NOMO-1 treated with dmso at 0.1 percent for 144 hours (cell line): ENCODE measurements at regions not wholly inside any gene's neighbourhood (a gene's known extent, or its start where the extent isn't known, plus 50 kb on each side); places are given as distances from the start of the nearest gene placed in this dataset.
"Not testable (repeated sequence)": the region's sequence is repeated elsewhere in the genome, so short reads cannot be mapped to it uniquely, and the experiment has no call there.

Experiments used
- DNase-seq: peaks from one replicate; lab custom pipeline; 2025; ENCODE audit not compliant: unreplicated experiment; lab: John Stamatoyannopoulos, UW

DNA sequence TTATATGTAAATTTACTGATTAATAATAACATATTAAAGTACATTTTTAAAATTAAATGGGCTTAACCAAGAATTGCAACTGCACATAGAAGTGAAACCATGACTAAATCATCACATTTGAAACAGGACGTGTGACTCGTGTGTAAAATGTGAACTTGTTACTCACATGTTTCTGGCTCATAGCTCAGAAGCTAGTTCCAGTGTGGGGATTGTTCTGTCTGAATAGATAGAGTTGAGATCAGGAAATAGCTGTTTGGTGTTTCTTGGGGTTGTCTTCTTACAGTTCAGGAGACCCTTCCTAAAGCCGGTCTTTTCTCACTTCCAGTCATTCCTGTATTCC is 130.9 kb downstream of the LAT start:
- DNase-seq: not testable (repeated sequence)

DNA sequence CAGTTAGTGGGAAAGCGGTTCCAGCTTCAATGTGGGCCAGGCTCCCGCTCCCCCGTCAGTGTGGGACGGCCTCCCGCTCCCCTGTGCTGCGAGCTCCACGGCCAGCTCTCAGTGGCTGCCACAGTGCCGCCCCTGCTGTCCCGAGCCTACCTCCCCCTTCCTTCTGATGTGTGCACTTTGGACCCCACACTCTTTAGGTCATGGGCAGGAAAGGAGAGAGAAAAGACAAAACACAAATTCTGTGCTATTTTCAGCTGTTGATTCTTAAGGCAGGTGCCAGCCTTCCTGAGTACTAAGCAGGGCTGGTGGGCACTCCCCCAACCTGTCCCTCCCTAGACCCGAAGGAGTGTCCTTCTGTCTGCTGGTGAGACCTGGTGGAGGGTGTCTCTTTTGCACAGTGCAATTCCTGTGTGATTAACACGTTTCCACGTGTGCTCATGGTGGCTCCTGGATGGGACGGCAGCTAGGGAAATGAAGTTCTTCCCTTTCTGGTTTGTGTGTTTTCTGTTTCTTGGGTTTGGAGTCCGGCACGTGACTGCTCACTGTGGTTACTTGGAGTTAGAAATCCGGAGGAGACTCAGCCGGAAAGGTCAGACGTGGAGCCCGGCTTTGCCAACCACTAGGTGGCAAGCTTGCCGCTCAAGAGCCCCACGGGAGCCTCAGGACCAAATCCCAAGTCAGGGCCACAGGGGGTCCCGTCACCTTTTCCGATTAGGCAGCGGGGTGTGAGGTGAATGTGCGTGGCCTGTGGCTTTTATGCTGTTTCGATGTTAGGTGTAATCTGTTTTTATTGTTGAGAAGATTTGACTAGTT is 130.3 kb downstream of the LAT start:
- DNase-seq: not testable (repeated sequence)

DNA sequence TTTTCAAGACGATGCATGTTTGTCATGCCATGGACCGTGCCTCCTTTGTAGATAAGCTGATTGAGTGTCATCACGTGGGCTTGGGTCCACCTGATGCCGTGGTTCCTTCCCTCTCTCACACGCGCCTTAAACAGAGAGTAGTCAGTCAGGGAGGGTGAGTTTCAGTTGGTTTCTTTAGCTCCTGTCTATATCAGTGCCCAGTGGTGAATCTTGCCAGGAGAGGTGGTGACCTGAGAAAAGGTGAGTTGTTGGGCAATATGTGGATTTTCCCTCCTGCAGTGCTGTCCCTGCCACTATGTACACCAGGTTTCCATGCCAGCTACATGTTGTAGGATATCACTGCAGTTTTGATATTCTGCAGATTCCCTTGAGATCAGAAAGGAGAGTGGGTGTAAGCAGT is 129.7 kb downstream of the LAT start:
- no peak for DNase-seq

DNA sequence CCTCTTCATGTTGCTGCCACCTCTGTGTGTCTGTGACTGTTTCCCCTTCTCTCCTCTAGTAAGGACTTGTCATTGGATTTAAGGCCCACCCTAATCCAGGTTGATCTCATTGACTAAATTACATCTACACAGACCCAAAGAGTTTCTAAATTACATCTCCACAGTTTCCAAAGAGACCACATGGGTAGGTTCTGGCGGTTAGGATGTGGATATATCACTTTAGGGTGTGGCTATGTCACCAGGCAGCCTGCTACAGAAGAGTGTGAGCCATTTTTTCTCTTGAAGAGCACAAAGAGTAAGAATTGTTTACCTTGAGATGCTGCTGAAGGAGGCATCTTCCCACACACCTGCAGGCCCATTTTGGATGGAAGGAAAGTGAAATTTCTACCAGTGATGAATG is 128.6 kb downstream of the LAT start:
- not testable (repeated sequence) for DNase-seq

DNA sequence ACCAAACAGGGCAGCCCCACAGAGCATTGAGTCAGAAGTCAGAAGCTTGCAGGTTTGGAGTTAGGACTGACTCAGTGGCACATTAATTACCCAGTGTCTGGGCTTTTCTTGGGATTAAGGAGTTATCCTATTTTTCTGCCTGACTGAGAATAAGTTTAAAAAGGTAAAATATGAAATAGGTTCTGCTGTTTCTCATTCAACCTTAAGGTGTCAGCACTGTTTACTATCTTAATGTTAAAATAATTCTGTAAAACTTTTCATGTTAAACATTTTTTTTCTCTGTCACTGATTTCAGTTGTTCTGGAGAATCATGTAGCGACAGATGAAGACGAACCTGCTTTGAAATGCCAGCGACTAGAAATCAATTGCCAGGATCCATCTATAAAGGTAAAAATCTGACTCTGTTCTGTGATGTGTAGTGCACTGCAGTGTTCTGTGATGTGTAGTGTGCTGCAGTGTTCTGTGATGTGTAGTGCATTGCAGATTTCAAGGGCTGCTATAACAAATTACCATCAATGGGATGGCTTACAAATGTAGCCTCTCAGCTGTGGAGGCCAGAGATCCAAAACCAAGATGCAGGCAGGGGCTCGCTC is 128.0 kb downstream of the LAT start:
- no peak for DNase-seq

DNA sequence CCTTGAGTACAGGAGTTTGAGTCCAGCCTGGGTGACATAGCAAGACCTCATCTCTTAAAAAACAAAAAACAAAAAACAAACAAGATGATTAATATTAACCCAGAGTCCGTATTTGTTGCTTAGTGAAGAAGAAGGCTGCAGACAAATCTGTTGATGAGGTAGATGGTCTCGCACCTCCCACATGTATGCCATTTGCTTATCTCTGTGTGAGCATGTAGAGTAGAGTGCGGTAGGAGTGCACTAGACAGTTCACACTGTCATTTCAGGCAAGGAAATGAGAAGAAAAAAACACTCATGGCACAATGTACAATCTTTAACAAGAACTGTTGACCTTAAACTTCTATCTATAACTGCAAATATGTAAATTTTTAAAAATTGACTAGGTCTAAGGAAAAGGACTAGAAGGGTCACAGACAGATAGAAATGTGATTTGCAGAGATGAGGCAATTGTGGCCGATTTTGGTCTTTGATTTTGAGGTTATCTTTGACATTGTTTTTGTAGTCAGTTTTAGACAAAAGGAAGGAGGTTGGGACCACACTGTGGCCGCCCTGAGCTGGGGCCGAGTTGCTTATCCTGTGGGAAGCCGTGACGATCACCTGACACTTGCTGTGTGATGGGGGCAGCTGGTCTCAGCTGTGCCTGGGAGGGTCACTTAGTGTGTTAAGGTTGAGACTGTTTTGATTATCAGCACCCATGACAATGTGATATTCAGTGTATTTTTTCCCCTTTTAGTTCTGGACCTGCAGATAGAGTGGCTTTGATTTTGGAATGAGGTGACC is 127.2 kb downstream of the LAT start:
- not testable (repeated sequence) for DNase-seq

DNA sequence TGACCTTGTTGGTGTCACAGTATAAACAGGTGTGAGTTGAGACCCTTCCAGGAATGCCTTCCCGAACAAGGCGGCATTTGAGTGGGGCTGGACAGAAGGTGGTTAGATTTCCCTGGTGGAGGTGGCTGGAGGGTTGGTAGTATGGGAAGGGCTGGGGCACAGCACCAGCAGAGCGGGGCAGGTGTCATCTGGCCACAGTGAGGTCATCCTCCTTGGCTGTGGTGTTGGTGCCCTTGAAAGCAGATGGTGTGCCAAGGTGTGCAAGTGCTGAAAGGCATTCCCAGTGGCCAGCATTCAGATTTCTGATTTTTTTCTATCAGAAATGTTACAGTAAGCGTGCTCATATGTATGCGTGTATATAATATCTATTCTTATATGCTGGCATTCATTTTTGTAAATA is 126.6 kb downstream of the LAT start:
- DNase-seq: no peak

DNA sequence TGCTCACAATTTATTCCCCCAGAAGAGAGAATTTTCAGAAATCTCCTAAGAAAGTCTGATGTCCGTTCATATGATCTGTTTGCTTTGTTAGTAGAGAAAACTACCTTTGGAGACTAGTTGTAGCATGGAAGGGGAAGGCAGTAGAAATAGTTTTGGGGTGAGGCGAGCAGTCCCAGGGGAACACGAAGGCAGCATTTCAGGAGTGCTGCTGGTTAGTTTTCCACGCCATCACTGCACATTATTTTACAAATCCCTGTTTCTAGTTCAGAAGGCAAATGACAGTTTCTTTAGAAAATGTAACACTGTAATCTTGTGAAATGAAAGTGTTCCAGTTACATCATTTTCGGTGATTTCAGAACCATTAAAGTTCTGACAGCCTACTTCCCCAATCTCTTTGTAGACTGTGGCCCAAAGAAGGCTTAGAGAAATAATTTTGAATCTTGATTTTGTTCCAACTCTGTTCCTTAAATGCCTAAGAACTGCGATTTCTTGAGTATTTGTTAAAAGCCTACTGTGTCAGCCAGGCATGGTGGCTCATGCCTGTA is 123.8 kb downstream of the LAT start:
- DNase-seq: not testable (repeated sequence)

DNA sequence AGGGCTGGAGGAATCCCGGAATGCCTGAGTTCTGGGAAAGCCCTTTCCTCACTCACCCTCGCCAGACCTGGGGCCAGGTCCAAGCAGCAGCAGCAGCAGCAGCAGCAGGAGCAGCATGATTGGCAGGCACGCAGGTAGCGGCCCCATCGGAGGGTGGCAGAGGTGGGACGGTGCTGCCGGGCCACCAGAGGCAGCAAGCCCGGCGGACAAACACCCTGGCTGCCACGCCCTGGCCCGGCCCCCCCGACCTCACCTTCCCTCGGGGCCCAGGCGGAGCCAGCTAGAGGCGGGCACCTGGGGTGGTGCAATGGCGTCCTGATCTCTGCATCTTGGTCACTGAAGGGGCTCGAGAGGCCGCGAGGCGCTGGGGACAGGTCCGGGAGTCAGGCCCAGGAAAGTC is 122.4 kb downstream of the LAT start:
- DNase-seq: no peak

DNA sequence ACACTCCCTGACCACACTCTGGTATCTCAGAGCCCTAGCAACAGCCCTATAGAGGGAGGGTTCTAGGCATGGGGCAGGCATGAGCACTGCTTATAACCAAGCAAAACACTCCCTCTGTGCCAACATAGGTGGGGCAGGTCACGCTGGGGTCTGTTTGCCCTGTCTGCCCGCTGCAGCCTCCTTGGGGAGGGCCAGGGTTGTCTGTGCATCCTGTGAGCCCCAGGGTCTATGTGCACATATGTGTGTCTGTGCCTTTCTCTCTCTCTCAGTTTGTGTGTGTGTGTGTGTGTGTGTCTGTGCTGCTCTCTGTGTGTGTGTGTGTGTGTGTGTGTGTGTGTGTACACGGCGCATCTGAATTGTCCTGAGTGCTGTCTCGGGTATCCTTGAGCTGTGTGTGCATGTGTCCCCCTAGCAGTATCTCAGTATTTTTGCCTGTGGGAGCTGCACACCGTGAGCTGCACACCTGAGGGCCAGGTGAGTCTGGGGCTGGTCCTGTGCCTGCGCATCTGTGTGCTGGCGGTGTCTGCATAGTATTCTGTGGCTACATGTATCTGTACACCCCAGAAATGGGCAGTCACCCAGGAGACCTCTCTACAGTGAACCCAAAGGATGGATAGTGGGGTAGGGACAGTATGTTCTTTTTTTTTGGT is 121.5 kb downstream of the LAT start:
- not testable (repeated sequence) for DNase-seq

DNA sequence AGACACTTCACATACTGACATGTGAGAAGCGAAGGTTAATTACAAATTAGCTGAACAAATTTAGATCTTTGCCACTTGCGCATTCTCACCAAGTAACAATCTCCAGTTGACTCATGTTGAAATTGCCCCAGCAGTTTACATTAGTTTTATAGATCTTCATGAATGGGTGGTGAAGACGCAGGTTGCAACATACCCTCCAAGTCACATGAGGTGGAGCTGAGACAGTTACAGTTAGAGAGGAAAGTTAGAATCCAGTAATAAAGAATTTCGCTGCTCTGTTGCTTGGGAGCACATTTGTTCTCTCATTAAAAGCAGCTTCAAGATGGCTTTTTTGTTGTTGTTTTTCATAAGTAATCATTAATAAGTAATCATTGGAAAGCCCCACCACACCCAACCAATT is 119.7 kb downstream of the LAT start:
- DNase-seq: peak; percentile 9

DNA sequence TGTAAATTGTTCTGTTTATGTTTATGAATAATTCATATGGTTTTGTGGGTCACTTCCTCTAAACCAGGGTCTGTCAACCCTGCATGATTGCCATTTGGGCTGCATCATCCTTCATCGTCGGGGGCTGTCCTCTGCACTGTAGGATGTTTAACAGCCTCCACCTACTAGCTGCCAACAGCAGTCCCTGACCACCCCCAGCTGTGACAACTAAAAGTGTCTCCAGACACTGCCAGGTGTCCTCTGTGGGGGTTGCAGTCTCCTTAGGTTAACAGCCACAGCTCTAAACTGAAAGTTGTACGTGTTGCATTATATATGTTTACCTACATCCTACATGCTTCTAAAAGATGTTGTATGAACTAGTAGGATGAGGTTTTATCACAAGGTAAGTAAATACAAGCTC is 113.1 kb downstream of the LAT start:
- DNase-seq: not testable (repeated sequence)

DNA sequence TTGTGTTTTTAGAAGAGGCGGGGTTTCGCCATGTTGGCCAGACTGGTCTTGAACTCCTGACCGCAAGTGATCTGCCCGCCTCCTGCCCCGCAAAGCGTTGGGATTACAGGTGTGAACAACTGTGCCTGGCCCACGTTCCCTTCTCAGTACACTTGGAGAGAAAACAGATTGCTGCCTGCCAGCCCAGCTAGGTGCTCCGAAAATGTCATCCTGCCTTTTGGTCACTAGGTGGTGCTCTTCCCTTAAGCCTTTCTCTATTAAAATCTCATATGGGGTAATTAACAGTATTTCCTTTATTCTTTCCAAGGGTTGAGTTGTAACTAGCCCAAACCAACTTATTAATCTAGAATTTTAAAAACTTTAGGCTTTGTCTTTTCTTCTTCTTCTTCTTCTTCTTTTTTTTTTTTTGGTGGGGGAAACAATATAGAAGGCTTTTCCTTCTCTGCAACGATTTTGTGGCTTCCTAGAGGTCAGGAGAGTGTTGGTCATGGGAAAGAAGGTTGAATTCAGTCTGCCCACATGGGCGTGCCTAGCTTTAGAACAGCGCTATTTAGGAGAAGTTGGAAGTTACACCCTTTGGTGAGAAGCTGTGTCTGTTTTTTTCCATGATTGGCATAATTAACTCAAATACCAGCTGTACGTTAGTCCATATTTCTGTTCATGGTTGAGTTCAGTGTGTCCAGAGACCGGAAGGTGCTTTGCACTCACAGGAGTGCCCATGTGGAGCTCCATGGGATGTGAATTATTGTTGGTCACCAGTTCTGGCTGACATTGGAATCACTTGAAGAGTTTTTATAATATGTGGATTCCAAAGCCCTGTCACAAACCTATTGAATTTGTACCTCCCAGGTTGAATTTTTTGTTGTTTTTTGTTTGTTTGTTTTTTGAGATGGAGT is 110.1 kb downstream of the LAT start:
- not testable (repeated sequence) for DNase-seq

DNA sequence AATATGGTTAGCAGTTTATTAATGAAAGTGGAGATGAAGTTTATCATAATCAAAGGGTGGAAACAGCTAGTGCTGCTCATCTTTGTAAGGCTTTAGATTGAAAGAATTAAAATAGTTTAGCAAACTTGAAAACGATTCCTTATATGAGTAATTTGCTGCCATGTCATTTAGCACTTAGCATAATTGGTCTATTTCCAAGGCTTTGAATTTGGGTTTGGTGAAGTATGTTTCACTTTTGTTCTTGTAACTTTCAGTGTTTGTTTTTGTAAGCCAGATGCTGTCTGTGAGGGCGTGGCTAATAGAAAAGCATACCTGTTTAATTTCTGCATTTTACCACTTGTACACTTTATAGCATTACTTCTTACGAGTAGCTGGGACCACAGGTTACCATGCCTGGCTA is 109.5 kb downstream of the LAT start:
- DNase-seq: not testable (repeated sequence)

DNA sequence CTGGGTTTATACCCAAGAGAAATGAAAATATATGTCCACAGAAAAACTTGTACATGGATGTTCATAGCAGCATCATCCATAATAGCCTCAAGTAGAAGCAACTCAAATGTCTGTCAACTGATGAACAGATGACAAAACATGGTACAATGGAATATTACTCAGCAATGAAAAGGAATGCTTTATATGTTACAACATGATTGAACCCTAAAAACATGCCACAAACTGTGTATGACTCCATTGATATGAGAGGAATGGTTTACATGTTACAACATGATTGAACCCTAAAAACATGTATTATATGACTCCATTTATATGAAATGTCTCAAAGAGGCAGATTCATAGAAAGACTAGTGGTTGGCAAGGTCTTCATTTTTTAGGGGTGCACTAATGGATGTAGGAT is 104.8 kb downstream of the LAT start:
- DNase-seq: not testable (repeated sequence)

DNA sequence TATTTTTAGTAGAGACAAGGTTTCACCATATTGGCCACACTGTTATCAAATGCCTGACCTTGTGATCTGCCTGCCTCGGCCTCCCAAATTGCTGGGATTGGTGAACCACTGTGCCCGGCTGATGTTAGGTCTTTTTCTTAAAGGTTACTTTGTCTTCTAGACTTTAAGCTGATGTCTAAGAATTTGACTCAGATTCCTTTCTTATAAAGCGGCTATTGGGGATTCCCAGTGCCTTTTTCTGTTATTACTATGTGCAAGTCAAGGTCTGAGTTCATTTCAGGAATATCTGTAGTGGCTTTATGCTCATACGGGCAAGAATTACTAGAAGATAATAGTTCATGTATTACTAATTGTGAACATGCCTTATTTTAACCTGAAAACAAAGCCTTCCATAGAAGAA is 102.8 kb downstream of the LAT start:
- DNase-seq: not testable (repeated sequence)

DNA sequence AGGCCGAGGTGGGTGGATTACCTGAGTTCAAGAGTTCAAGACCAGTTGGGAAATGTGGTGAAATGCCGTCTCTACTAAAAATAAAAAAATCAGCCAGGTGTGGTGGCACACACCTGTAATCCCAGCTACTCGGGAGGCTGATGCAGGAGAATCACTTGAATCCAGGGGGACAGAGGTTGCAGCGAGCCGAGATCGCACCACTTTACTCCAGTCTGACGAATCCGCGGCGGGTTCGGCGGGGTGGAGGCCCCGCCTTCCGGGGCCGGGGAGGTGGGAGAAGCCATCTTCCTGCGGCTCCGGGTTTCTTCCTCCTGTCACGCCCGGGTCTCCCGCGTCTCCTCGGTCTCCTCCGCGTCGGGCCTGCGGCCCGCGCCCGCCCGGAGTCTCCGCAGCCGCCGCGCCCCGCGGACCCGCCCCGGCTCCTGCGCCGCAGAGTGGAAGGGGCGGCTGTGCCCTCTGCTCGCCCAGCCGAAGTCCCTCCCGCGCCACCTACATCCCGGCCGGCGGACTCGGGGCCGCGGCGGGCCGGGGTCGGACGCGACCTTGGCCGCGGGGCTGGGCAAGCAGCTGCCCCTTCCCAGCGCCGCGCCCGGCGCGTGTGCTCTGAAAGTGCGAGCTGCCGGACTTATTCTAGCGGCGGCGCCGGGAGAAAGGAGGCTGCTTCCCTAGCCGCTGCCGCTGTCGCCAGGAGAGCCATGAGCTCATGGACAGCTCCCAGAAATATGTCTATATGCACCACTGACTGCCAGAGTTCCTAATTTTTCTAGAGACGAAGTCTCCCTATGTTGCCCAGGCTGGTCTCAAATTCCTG is 97.2 kb downstream of the LAT start:
- DNase-seq: not testable (repeated sequence)

DNA sequence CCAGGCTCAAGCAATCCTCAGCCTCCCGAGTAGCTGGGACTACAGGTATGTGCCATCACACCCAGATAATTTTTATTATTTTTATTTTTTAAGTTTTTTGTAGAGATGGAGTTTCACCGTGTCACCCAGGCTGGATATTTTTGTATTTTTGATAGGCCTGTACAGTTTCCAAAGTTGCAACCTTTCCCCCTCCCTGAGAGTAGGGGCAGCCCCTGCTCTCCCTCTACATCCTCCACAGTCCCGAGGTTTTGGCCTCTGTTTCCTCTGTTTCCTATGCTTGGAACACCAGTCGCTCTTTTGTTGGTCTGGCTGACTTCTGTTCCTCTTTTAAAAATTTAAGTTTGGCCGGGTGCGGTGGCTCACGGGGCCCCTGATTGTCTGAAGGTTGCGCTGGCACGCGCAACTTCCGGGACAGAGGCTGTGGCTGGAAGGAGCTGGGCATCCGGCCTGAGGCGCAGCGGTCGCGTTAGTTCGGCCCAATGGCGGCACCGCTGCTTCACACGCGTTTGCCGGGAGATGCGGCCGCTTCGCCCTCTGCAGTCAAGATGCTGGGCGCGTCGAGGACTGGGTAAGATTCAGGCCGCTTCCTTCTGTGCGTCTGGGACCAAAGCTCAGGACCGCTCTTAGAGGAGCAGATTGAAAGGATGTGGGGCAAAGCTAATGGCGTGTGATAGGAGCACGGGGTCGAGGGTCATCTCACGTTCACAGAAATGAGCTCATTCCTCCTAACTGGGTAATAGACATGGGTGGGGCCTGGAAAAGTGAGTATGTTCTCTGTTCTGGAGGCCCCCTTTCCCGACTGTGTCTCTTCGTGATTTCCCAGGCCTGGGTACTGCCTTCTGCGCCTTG is 89.9 kb downstream of the LAT start:
- DNase-seq: not testable (repeated sequence)
